ENCODE measurements at regions not wholly inside any gene's neighbourhood (a gene's known extent, or its start where the extent isn't known, plus 50 kb on each side); places are given as distances from the start of the nearest gene placed in this dataset.
"Not testable (repeated sequence)": the region's sequence is repeated elsewhere in the genome, so short reads cannot be mapped to it uniquely, and the experiment has no call there.

DNA sequence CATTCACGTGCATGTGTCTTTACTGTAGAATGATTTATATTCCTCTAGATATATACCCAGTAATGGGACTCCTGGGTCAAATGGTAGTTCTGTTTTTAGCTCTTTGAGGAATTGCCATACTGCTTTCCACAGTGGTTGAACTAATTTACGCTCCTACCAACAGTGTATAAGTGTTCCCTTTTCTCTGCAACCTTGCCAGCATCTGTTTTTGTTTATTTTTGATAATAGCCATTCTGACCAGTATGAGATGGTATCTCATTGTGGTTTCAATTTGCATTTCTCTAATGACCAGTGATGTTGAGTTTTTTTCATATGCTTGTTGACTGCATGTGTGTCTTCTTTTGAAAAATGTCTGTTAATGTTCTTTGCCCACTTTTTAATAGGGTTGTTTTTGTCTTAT lies 236.8 kb upstream of the IRF2BP2 start:
- TF ChIP-seq, protein P1, sequence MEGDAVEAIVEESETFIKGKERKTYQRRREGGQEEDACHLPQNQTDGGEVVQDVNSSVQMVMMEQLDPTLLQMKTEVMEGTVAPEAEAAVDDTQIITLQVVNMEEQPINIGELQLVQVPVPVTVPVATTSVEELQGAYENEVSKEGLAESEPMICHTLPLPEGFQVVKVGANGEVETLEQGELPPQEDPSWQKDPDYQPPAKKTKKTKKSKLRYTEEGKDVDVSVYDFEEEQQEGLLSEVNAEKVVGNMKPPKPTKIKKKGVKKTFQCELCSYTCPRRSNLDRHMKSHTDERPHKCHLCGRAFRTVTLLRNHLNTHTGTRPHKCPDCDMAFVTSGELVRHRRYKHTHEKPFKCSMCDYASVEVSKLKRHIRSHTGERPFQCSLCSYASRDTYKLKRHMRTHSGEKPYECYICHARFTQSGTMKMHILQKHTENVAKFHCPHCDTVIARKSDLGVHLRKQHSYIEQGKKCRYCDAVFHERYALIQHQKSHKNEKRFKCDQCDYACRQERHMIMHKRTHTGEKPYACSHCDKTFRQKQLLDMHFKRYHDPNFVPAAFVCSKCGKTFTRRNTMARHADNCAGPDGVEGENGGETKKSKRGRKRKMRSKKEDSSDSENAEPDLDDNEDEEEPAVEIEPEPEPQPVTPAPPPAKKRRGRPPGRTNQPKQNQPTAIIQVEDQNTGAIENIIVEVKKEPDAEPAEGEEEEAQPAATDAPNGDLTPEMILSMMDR (IDR thresholded peaks at IDR 0.05; ENCODE audit: insufficient read depth, low read depth, low read length), result not testable (repeated sequence)
- not testable (repeated sequence) for TF ChIP-seq EZH2 (IDR thresholded peaks at IDR 0.05; ENCODE audit: insufficient read depth, low read length)

Data from astrocyte (in vitro differentiated cells and primary cell).